ENCODE measurements at regions not wholly inside any gene's neighbourhood (a gene's known extent, or its start where the extent isn't known, plus 50 kb on each side); places are given as distances from the start of the nearest gene placed in this dataset.

DNA sequence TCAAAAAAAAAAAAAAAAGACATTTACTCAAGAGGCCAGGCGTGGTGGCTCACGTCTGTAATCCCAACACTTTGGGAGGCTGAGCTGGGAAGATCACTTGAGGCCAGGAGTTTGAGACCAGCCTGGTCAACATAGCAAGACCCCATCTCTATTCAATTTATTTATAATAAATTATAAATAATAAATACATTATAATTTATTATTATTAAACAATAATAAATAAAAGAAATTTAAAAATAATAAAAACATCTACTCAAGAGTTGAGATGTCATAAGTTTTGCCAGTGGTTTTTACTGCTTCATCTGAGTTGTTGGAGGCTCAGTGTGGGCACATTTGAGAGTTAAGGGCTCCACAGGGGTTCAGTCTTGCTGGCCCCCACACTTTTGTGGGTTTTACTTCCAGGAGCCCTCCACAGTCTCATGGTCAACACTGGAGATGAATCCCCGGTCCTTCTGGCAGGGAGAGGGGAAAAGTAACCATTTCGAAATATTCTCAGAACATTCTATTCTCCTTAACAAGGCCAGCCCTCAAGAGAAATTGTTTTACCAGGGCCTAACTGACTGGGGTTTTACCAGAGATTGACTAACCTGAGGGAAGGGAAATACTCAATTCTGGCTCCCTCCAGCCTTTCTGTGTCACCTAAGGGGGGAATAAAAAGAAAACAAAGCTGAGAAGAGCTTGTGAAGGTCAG is 51.6 kb upstream of the NCOA1 start:
- TF ChIP-seq ASH2L (IDR thresholded peaks at IDR 0.05; ENCODE audit: borderline replicate concordance, low read depth) (no peak), EZH2 (IDR thresholded peaks at IDR 0.05; ENCODE audit: borderline replicate concordance, control insufficient read depth, low read depth, low read length) (no peak), ZSCAN29 (IDR thresholded peaks at IDR 0.05) (no peak), CREB1 (IDR thresholded peaks at IDR 0.05; ENCODE audit: low read depth) (no peak), CEBPB (IDR thresholded peaks at IDR 0.05; ENCODE audit: borderline replicate concordance in 1 of 2, low read depth in 2 of 2, low read length in 2 of 2) (no peak), NR2C2 (IDR thresholded peaks at IDR 0.05; ENCODE audit: borderline replicate concordance, control insufficient read depth, insufficient read length, low read depth) (no peak)
- TF ChIP-seq, protein P1, sequence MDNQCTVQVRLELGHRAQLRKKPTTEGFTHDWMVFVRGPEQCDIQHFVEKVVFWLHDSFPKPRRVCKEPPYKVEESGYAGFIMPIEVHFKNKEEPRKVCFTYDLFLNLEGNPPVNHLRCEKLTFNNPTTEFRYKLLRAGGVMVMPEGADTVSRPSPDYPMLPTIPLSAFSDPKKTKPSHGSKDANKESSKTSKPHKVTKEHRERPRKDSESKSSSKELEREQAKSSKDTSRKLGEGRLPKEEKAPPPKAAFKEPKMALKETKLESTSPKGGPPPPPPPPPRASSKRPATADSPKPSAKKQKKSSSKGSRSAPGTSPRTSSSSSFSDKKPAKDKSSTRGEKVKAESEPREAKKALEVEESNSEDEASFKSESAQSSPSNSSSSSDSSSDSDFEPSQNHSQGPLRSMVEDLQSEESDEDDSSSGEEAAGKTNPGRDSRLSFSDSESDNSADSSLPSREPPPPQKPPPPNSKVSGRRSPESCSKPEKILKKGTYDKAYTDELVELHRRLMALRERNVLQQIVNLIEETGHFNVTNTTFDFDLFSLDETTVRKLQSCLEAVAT (IDR thresholded peaks at IDR 0.05), result no peak
- TF ChIP-seq, protein P2, sequence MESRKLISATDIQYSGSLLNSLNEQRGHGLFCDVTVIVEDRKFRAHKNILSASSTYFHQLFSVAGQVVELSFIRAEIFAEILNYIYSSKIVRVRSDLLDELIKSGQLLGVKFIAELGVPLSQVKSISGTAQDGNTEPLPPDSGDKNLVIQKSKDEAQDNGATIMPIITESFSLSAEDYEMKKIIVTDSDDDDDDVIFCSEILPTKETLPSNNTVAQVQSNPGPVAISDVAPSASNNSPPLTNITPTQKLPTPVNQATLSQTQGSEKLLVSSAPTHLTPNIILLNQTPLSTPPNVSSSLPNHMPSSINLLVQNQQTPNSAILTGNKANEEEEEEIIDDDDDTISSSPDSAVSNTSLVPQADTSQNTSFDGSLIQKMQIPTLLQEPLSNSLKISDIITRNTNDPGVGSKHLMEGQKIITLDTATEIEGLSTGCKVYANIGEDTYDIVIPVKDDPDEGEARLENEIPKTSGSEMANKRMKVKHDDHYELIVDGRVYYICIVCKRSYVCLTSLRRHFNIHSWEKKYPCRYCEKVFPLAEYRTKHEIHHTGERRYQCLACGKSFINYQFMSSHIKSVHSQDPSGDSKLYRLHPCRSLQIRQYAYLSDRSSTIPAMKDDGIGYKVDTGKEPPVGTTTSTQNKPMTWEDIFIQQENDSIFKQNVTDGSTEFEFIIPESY (IDR thresholded peaks at IDR 0.05), result no peak
- TF ChIP-seq, protein P3, sequence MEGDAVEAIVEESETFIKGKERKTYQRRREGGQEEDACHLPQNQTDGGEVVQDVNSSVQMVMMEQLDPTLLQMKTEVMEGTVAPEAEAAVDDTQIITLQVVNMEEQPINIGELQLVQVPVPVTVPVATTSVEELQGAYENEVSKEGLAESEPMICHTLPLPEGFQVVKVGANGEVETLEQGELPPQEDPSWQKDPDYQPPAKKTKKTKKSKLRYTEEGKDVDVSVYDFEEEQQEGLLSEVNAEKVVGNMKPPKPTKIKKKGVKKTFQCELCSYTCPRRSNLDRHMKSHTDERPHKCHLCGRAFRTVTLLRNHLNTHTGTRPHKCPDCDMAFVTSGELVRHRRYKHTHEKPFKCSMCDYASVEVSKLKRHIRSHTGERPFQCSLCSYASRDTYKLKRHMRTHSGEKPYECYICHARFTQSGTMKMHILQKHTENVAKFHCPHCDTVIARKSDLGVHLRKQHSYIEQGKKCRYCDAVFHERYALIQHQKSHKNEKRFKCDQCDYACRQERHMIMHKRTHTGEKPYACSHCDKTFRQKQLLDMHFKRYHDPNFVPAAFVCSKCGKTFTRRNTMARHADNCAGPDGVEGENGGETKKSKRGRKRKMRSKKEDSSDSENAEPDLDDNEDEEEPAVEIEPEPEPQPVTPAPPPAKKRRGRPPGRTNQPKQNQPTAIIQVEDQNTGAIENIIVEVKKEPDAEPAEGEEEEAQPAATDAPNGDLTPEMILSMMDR (IDR thresholded peaks at IDR 0.05 in 2 of 3, conservative IDR thresholded peaks at IDR 0.05 in 1 of 3; ENCODE audit: control insufficient read depth in 2 of 3, extremely low read depth in 1 of 3, insufficient read depth in 1 of 3, low read depth in 3 of 3, low read length in 3 of 3), result no peak
- TF ChIP-seq, protein P4, sequence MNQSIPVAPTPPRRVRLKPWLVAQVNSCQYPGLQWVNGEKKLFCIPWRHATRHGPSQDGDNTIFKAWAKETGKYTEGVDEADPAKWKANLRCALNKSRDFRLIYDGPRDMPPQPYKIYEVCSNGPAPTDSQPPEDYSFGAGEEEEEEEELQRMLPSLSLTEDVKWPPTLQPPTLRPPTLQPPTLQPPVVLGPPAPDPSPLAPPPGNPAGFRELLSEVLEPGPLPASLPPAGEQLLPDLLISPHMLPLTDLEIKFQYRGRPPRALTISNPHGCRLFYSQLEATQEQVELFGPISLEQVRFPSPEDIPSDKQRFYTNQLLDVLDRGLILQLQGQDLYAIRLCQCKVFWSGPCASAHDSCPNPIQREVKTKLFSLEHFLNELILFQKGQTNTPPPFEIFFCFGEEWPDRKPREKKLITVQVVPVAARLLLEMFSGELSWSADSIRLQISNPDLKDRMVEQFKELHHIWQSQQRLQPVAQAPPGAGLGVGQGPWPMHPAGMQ (IDR thresholded peaks at IDR 0.05; ENCODE audit: borderline replicate concordance), result no peak
